GM18502 (cell line): ENCODE measurements at regions not wholly inside any gene's neighbourhood (a gene's known extent, or its start where the extent isn't known, plus 50 kb on each side); places are given as distances from the start of the nearest gene placed in this dataset.
"Not testable (repeated sequence)": the region's sequence is repeated elsewhere in the genome, so short reads cannot be mapped to it uniquely, and the experiment has no call there.

Experiments used
- ATAC-seq: cut with Tn5 transposase; IDR thresholded peaks from one replicate; pipeline ENCODE4 v1.9.1; 2021; ENCODE audit warnings: mild to moderate bottlenecking; ENCODE audit not compliant: unreplicated experiment, poor library complexity

- ATAC-seq: no peak
Measured at GRCh38 chr7:93048136-93048930, 69.4 kb downstream of the SAMD9 start.

GRCh38 chr7:93047514-93048099, 70.2 kb downstream of the SAMD9 start:
- ATAC-seq: peak; percentile 65

- no peak for ATAC-seq
Measured at GRCh38 chr7:93046641-93047040, 71.1 kb downstream of the SAMD9 start.

GRCh38 chr7:93044147-93044810, 73.5 kb downstream of the SAMD9 start:
- no peak for ATAC-seq

GRCh38 chr7:93043385-93043985, 74.3 kb downstream of the SAMD9 start:
- no peak for ATAC-seq

GRCh38 chr7:93040355-93040754, 77.4 kb downstream of the SAMD9 start:
- no peak for ATAC-seq

GRCh38 chr7:93039786-93040185, 78.0 kb downstream of the SAMD9 start:
- ATAC-seq: no peak

GRCh38 chr7:93039282-93039681, 78.5 kb downstream of the SAMD9 start:
- ATAC-seq: no peak

- peak; percentile 96 for ATAC-seq
Measured at GRCh38 chr7:93036807-93037206, 81.0 kb downstream of the SAMD9 start.

GRCh38 chr7:93036149-93036640, 81.6 kb downstream of the SAMD9 start:
- ATAC-seq: no peak

GRCh38 chr7:93031795-93032194, 86.0 kb downstream of the SAMD9 start:
- no peak for ATAC-seq

- no peak for ATAC-seq
Measured at GRCh38 chr7:93030605-93031225, 87.1 kb downstream of the SAMD9 start.

- no peak for ATAC-seq
Measured at GRCh38 chr7:93029056-93029455, 88.7 kb downstream of the SAMD9 start.

- no peak for ATAC-seq
Measured at GRCh38 chr7:93028610-93029009, 89.2 kb downstream of the SAMD9 start.

- ATAC-seq: no peak
Measured at GRCh38 chr7:93027044-93027443, 90.7 kb downstream of the SAMD9 start.

- ATAC-seq: no peak
Measured at GRCh38 chr7:93026425-93026824, 91.4 kb downstream of the SAMD9 start.

GRCh38 chr7:93025389-93025788, 92.4 kb downstream of the SAMD9 start:
- no peak for ATAC-seq

- ATAC-seq: not testable (repeated sequence)
Measured at GRCh38 chr7:93022931-93023478, 94.8 kb downstream of the SAMD9 start.

GRCh38 chr7:93021748-93022147, 96.0 kb downstream of the SAMD9 start:
- ATAC-seq: no peak

- ATAC-seq: no peak
Measured at GRCh38 chr7:93018716-93019115, 99.1 kb downstream of the SAMD9 start.
